Kidney capillary endothelial cell (primary cell): ENCODE measurements at regions not wholly inside any gene's neighbourhood (a gene's known extent, or its start where the extent isn't known, plus 50 kb on each side); places are given as distances from the start of the nearest gene placed in this dataset.

ENCODE experiments used
- DNase-seq: peaks from one replicate; pipeline ENCODE4 v3.0.0-alpha.2; 2018; ENCODE audit warnings: low spot score

DNA sequence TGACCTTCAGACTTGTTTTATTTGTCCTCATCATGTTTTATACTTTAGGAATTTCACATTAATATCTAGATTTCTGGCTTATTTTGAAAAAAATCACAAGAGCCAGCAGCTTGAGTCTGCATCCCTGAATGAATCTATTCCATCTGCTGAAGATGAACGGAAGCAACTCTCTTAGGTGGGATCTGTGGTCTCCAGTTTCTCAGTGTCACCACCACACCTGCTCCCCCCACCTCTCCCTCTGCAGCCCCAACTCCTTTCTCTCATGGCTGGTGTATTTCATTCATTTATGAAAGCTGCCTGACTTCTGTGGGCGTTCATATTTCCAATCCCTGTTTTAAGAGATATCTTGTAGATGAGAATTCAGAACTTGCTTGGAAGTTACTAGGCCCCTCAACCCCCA, 102.1 kb upstream of the AGBL1 start:
- DNase-seq = no peak

DNA sequence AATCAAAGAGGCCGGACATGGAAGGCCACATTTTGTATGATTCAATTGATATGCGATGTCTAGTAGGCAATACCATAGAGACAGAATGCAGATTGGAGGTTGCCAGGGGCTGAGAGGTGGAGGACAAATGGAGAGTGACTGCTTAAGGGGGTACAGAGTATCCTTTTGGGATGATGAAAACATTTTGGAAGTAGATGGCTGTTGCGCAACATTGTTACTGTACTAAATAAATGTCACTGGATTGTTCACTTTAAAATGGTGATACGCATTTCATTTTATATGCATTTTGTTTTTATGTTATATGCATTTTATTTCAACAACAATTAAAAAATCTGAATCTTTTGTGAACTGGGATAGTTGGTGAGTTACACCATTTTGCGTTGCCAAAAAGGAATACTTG, 99.7 kb upstream of the AGBL1 start:
- DNase-seq = no peak

- no peak for DNase-seq
Measured at GRCh38 chr15:85980946-85981345, 98.7 kb upstream of the AGBL1 start.

DNA sequence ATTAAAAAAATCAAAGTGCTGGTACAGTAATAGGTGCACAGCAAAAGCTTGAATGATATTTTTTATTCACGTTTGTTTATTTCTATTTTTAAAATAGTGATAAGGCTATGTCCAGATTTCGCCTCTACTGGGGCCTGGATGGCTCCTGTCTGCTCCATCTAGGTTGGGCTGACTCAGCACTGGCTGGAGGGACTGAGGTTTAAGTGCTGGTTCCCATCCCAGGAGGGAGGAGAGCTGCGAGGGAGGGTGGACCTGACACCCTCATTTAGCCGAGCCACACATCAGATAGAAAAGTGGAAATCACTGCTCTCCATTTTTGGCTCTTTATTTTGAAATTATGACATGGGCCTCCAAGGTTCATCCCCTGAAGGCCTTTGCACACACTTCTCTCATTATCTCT, 95.4 kb upstream of the AGBL1 start:
- no peak for DNase-seq

DNA sequence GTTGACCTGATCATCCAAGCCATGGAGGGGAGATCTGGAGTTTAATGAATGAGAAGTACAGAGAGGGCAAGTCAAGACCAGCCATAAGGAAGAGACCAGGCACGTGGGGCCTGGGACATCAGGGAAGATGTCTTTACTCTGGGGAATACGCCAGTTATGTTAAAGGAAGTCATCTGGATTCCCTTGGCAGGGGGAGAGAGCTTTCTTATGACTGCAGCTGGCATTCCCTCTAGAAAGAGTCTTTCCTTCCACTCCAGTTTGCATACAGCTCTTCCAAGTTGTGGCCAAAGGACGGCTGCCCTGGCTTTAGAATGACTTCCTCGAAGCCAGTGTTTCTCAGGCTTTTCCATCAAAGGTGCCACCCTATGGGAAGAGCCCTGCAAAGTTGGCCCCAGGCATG, 93.6 kb upstream of the AGBL1 start:
- no peak for DNase-seq

- DNase-seq = no peak
Measured at GRCh38 chr15:85986741-85987140, 92.9 kb upstream of the AGBL1 start.

GRCh38 chr15:85988741-85989140, 90.9 kb upstream of the AGBL1 start:
- no peak for DNase-seq

- no peak for DNase-seq
Measured at GRCh38 chr15:85992224-85992623, 87.4 kb upstream of the AGBL1 start.

- DNase-seq = no peak
Measured at GRCh38 chr15:85993116-85993515, 86.6 kb upstream of the AGBL1 start.

- no peak for DNase-seq
Measured at GRCh38 chr15:85997618-85998017, 82.1 kb upstream of the AGBL1 start.

DNA sequence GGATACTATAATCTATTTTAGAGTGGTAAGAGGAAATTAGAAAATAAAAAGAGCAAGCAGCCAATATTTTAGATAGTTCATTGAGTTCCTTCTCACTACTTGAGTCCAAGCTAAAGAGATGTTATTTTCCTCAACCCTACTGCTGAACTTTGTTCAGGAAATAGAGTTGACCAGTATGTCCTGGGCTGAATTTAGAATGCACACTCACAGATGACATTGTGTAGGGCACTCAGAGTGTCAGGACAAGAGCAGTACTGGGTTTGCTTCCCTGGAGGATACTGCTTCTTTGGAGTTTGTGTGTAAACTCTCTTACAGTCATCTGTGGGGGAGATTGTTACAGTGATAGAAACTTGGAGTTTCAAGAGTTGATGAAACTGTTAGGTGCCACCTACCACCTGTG, 80.0 kb upstream of the AGBL1 start:
- DNase-seq = no peak

DNA sequence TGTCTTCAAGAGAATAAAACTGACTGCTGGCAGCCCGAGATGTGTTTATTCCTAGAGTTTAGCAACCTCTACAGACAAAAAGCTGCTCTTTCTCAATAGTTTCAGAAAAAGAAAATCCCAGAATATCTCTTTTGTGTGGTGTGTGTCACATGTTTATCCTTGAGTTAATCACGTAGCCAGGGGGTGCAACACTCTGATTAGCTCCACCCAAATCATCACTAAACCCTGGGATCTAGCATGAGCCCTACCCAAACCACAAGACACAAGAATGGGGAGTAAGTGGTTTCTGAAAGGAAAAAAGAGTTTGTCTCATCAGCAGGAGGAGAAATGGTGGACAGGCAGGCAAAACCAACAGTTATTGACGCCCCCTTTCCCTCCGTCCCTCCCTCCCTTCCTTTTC, 78.5 kb upstream of the AGBL1 start:
- no peak for DNase-seq

- no peak for DNase-seq
Measured at GRCh38 chr15:86002444-86002843, 77.2 kb upstream of the AGBL1 start.

GRCh38 chr15:86004061-86004460, 75.6 kb upstream of the AGBL1 start:
- no peak for DNase-seq

DNA sequence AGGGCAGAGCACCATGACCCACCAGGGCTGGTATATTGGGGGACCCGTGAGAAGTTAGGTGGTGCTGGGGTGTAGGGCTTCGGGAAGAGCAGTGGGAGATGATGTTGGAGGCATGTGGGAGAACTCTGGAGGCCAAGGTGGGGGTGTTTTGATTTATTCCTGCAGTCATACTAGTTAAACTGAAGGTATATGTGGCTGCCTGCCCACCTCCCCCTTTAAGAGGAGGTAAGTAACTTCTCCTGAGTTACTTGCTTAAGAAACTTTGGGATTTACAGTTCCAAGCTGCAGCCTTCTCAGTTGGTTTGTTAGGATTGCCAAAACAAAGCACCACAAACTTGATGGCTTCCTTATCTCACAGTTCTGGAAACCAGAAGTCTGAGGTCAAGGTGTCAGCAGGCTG, 73.1 kb upstream of the AGBL1 start:
- no peak for DNase-seq

- no peak for DNase-seq
Measured at GRCh38 chr15:86009727-86010126, 69.9 kb upstream of the AGBL1 start.

DNA sequence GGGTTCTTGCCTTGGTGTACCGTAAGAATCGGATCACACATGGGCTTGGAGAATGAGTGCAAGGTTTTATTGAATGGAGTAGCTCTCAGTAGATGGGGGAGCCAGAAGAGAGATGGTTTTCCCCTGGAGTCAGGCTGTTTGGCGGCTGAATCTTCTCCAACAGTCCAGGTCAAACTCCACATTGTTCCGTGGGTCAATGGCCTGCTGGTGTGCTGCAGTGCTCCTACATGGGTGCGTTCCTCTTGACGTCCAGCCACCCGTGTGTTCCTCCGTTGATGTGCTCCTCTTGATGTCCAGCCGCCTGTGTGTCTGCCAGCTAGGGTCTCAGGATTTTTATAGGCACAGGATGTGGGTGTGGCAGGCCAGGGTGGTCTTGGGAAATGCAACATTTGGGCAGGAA, 69.3 kb upstream of the AGBL1 start:
- no peak for DNase-seq

- no peak for DNase-seq
Measured at GRCh38 chr15:86010891-86011290, 68.8 kb upstream of the AGBL1 start.

GRCh38 chr15:86014016-86014415, 65.7 kb upstream of the AGBL1 start:
- DNase-seq = no peak

- DNase-seq = peak; percentile 6
Measured at GRCh38 chr15:86016750-86017149, 62.9 kb upstream of the AGBL1 start.

- DNase-seq = no peak
Measured at GRCh38 chr15:86018679-86019078, 61.0 kb upstream of the AGBL1 start.

DNA sequence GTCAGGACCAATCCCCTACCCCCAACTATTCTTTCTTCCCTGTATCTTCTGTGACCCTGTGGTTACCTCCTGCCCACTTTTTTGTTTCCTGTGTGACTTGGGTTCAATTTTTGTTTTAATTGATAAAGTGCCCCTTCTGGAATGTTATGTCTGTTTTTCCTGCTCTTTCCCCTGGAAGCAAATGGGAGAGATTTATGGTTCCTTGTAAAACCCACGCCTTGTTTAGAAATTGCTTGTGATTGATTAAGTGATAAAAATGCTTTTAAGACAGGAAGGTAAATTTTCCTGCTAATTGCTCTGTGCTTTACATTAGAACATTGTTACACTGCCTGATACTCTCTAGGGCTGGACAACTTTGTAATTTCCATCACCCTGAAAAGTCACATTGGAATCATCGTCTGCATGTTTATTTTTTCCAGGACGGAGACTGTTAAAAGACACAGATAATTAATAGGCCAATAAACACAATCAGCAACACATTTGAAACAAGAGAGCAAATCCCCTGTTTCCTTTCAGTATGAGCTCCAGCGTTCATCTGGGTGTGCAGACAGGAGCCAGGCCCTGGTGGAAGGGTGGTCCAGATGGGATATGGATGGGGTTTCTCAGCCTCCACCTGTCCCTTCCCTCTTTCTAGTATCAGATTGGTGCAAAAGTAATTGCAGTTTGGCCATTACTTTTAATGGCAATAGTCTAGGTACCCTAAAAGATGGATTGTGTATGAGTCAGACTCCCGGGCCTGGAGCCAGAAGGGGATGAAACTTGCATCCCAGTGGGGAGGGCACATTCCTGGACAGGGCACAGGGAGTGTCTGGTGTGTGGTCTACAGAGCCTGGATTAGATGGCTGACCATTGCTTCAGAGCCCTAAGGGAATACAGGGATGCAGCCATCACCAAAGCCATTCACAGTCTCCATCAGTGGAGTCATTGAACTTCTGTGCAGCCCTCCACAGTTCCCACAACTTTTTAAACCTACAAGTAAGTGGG, 58.1 kb upstream of the AGBL1 start:
- no peak for DNase-seq

DNA sequence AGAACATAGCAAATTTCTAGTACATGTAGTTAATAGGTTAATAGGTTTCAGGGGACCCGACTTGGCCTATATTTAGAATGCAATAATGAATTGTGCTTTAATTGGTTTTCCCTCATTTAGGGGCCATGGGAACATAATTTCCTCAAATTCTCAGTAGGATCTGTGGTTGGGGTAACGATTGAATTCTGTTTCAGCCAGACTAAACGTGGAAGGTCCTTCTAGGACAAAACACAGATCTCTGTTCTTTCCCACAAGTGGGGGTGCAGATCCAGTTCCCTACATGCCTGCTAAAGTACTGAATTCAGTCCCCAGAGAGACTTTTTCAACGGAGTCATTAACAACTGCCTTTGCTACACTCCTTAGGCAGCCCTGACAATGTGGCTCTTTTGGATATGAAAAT, 50.7 kb upstream of the AGBL1 start:
- no peak for DNase-seq
